Kidney (tissue), 13 donors: ENCODE measurements at regions not wholly inside any gene's neighbourhood (a gene's known extent, or its start where the extent isn't known, plus 50 kb on each side); places are given as distances from the start of the nearest gene placed in this dataset.

Source experiments
- DNase-seq, 5 donors: peaks; one replicate each; pipeline ENCODE4 v3.0.0-alpha.2; 2013 to 2020
- FAIRE-seq: peaks from 2 replicates; lab custom pipeline; 2012; peaks lifted over from hg19 to GRCh38; lab: Jason Lieb, UNC
- H3K27ac ChIP-seq, 2 donors: one replicate each; pipeline ENCODE4 v1.7.0; 2013; ENCODE audit warnings: low read depth in 2 of 2, low read length in 2 of 2, inconsistent platforms in 1 of 2
- H3K27me3 ChIP-seq: one replicate; pipeline ENCODE4 v1.7.1; 2013; ENCODE audit warnings: low read length, inconsistent platforms; ENCODE audit not compliant: control insufficient read depth, insufficient read depth
- H3K36me3 ChIP-seq, 3 donors: one replicate each; pipeline versions ENCODE4 v1.7.0 to v1.7.1; 2013; ENCODE audit warnings: low read length in 3 of 3, control low read depth in 1 of 3, inconsistent platforms in 1 of 3; ENCODE audit not compliant: insufficient read depth in 3 of 3, control insufficient read depth in 2 of 3
- H3K4me1 ChIP-seq, 3 donors: one replicate each; pipeline versions ENCODE4 v1.7.0 to v1.7.1; 2013; ENCODE audit warnings: low read length in 3 of 3, inconsistent platforms in 1 of 3, low read depth in 1 of 3; ENCODE audit not compliant: control insufficient read depth in 2 of 3, insufficient read depth in 2 of 3
- H3K4me3 ChIP-seq, 3 donors: one replicate each; pipeline versions ENCODE4 v1.7.0 to v1.8.1; 2013; ENCODE audit warnings: low read length in 3 of 3, control low read depth in 1 of 3, inconsistent platforms in 1 of 3
- H3K9ac ChIP-seq, 3 donors: one replicate each; pipeline versions ENCODE4 v1.7.0 to v1.7.1; 2013; ENCODE audit warnings: low read length in 3 of 3, control low read depth in 1 of 3, inconsistent platforms in 1 of 3
- H3K9me3 ChIP-seq, 3 donors: one replicate each; pipeline versions ENCODE4 v1.7.0 to v1.7.1; 2013; ENCODE audit warnings: low read length in 3 of 3, control low read depth in 1 of 3, inconsistent platforms in 1 of 3; ENCODE audit not compliant: control insufficient read depth in 2 of 3, insufficient read depth in 1 of 3
- CTCF ChIP-seq: IDR thresholded peaks from 3 replicates; pipeline ENCODE4 v1.5.1; 2012; ENCODE audit warnings: mild to moderate bottlenecking, moderate library complexity, borderline replicate concordance; ENCODE audit not compliant: insufficient read depth; ENCODE audit errors: extremely low read depth
- intact Hi-C: fragments of 100-400 bp; cut with DNase I; formaldehyde crosslinking; loops from one replicate; pipeline ENCODE4 v1.11.1; 2022
- donor health status: control.
- donor health status: control.
- donor health status: control.
- donor health status: control.
- donor health status: control.
- donor health status: DM: yes; HTN: yes; CAD: no.
- donor health status: Normal renal cell carcinoma (clear cell type).

- Histone ChIP-seq H3K9me3 (no peaks in the 10 kb centered on the region), H3K27me3 (no peaks in the 10 kb centered on the region), H3K4me1 (no peaks in the 10 kb centered on the region), H3K9ac (no peak overlapping the region), H3K4me3 (no peak overlapping the region), H3K36me3 (no peaks in the 10 kb centered on the region), H3K27ac (no peak overlapping the region)
- TF ChIP-seq CTCF = no peak
- intact Hi-C loops = no loop called here
- FAIRE-seq (no peak), DNase-seq (no peak)
Observed at GRCh38 chr5:123949807-123950340, 437.9 kb downstream of the CSNK1G3 start.

- intact Hi-C loops = no loop called here
Observed at GRCh38 chr5:123949043-123949804, 437.2 kb downstream of the CSNK1G3 start.

GRCh38 chr5:123947797-123948196 is 435.8 kb downstream of the CSNK1G3 start:
- Histone ChIP-seq H3K9ac (no peak overlapping the region), H3K4me3 (no peak overlapping the region), H3K9me3 (no peaks in the 10 kb centered on the region), H3K4me1 (no peaks in the 10 kb centered on the region), H3K27me3 (no peaks in the 10 kb centered on the region), H3K36me3 (no peaks in the 10 kb centered on the region), H3K27ac (no peak overlapping the region)
- no peak for TF ChIP-seq CTCF
- no peak for FAIRE-seq
- intact Hi-C loops = no loop called here
- DNase-seq = no peak

More at GRCh38 chr5:123949043-123949804, 437.2 kb downstream of the CSNK1G3 start:
- H3K27ac ChIP-seq = no peak overlapping the region
- TF ChIP-seq CTCF = no peak
- H3K4me1 ChIP-seq = no peaks in the 10 kb centered on the region
- DNase-seq (peak in 1 of 5 donors; percentile 49), FAIRE-seq (no peak)
- H3K4me3 ChIP-seq = no peak overlapping the region
- H3K9ac ChIP-seq = no peak overlapping the region
- no peaks in the 10 kb centered on the region for H3K27me3 ChIP-seq
- no peaks in the 10 kb centered on the region for H3K36me3 ChIP-seq
- no peaks in the 10 kb centered on the region for H3K9me3 ChIP-seq
